HG02642 (cell line): ENCODE measurements at regions not wholly inside any gene's neighbourhood (a gene's known extent, or its start where the extent isn't known, plus 50 kb on each side); places are given as distances from the start of the nearest gene placed in this dataset.
"Not testable (repeated sequence)": the region's sequence is repeated elsewhere in the genome, so short reads cannot be mapped to it uniquely, and the experiment has no call there.

ENCODE experiments used
- ATAC-seq: cut with Tn5 transposase; IDR thresholded peaks from one replicate; pipeline ENCODE4 v1.9.1; 2021; ENCODE audit warnings: mild to moderate bottlenecking; ENCODE audit not compliant: unreplicated experiment, poor library complexity

DNA sequence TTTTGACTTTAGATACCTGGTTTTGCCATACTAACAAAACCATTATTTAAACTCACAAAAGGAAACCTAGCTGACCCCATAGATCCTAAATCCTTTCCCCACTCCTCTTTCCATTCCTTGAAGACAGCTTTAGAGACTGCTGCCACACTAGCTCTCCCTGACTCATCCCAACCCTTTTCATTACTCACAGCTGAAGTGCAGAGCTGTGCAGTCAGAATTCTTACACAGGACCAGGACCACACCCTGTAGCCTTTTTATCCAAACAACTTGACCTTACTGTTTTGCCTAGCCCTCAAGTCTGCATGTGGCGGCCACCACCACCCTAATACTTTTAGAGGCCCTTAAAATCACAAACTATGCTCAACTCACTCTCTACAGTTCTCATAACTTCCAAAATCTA lies 325.1 kb upstream of the KCNMB2 start:
- not testable (repeated sequence) for ATAC-seq

DNA sequence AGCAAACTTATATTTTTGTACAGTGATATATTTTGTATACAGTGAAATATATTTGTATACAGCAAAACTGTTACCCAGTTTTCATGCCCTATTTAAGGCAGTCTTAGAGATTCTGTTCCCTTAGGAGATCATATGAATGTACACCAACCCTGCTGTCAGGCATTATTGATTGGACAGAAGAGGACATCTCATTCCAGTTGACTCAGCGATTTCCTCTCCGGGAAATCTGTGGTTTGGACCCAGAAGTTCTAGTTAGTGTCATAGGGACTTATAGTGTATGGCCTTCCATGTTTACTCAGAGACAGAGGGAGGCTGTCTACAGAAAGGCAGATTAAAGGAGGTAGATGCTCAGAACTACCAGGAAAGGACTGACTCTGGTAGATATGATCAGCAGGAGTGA lies 318.8 kb upstream of the KCNMB2 start:
- no peak for ATAC-seq

DNA sequence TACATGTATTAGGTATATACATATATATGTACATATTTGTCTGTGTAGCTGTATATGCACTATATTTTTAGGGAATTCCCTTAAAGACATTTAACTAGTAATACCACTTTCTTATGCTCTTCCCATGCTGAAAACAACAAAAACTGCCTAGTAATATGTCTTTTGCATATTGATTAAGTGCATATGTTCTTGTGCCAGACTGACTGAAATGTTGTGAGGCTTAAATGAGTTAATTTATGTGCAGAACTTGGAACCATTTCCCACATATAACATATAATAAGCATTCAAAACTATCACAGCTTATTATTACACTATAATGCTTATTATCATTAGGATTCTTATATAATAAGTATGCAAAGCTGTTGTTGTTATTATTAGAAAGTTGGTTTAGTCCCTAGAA lies 318.0 kb upstream of the KCNMB2 start:
- ATAC-seq, result no peak

DNA sequence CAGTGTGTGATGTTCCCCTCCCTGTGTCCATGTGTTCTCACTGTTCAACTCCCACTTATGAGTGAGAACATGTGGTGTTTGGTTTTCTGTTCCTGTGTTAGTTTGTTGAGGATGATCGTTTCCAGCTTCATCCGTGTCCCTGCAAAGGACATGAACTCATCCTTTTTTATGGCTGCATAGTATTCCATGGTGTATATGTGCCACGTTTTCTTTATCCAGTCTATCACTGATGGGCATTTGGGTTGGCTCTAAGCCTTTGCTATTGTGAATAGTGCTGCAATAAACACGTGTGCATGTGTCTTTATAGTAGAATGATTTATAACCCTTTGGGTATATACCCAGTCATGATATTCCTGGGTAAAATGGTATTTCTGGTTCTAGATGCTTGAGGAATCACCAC lies 316.6 kb upstream of the KCNMB2 start:
- not testable (repeated sequence) for ATAC-seq

- no peak for ATAC-seq
These were observed 312.4 kb upstream of the KCNMB2 start for GRCh38 chr3:178223876-178224275.

GRCh38 chr3:178226094-178226493 lies 310.1 kb upstream of the KCNMB2 start:
- no peak for ATAC-seq

DNA sequence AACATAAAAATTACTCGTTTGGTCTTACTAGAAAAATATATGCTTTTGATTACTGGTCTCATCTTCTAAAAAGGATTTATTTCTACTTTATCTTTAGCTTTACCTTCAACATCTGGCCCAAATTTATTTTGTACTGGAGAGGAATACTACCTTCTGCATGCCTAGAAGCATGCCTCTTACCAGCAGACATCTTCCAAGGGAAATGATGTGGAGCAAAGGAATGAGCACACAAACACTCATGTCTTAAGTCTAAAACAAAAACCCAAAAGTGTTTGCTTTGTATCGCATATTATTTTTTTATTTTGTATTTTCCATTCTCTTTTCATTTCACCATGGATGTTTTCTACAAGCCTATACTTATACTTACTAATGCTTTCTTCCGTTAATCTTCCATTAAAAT lies 304.6 kb upstream of the KCNMB2 start:
- ATAC-seq, result no peak

- no peak for ATAC-seq
These were observed 302.7 kb upstream of the KCNMB2 start for GRCh38 chr3:178233371-178234071.

DNA sequence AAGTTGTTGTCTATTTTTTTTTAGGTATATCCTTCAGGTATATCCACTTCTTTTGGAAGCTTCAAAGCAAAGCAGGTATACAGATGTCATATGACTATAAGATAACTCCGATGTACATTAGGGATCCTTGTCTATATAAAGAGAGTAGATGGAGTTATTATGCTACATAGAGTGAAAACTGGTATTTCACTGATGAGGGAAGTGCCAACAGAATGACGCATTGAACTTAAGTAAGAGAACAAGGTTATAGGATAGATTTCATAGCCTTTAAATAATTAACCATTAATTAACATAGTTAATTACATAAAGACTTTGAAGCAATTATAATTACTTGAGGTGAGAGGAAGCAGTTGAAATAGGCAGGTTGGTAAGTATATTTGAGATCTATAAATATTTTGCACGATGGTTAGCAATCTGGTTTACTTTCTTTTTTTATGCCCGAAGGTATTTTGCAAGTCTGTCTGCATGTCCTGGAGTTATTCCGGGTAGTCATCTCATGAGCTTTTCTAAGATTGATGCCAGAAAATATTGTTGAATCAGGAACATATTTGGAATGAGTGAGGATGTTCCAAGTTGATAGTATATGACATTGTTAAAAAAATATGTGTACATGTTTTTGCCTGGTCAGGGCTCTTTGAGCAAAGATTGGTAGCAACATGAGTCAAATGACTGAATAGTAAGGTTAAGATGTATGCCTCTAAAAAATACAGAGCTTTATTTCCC lies 299.5 kb upstream of the KCNMB2 start:
- ATAC-seq, result no peak

- ATAC-seq, result no peak
These were observed 298.1 kb upstream of the KCNMB2 start for GRCh38 chr3:178238179-178238578.

GRCh38 chr3:178244733-178245709 lies 291.2 kb upstream of the KCNMB2 start:
- ATAC-seq, result no peak

DNA sequence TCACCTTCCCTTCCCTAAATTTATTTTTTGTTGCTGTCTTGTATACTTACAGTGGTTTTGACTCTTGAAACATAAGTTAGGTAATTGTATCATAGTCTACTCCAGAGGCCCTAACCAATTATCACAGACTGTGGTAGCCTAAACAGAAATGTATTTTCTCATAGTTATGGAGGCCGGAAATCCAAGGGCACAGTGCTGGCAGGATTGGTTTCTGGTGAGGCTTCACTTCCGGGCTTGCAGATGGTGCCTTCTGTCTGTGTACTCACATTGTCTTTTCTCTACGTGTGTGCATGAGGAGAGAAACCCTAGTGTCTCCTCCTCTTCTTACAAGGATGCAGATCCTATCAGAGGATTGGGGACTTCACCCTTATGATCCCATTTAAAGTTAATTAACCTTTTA lies 290.2 kb upstream of the KCNMB2 start:
- no peak for ATAC-seq

DNA sequence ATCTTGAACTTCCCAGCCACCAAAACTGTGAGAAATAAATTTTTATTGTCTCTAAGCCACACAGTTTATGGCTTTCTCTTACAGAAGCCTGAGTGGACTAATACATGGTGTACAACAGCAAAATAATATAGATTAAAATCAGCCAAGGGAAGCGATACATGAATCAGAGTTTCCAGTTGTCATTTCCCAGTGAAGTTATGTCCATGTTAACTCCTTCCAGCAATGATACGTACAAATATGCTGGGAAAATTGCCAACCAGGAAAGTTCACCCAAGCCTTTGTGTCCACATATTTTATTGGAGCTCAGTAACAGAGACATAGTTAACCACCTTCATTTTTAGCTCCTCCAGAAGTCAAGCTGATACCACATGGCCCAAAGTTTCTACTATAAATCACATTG lies 280.9 kb upstream of the KCNMB2 start:
- ATAC-seq, result no peak

- no peak for ATAC-seq
These were observed 278.7 kb upstream of the KCNMB2 start for GRCh38 chr3:178257491-178257890.

GRCh38 chr3:178258121-178258520 lies 278.1 kb upstream of the KCNMB2 start:
- no peak for ATAC-seq

DNA sequence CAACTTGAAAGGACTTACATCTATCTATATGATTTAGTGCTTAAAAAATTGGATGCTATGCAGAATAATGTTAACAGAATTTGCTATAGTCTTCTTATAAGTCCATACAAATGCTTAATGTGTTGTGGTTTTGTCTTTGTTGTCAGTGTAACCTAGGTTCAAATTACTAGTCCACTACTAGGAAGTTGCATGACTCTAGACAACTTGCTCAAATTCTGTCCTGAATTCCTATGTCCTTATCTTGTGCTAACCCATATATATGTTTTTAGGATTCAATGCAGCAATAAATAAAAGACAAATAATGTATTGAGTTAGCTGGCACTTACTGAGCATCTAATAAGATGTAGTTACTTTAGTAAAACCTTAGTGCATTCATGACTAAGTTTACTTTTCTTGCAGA lies 276.5 kb upstream of the KCNMB2 start:
- no peak for ATAC-seq

DNA sequence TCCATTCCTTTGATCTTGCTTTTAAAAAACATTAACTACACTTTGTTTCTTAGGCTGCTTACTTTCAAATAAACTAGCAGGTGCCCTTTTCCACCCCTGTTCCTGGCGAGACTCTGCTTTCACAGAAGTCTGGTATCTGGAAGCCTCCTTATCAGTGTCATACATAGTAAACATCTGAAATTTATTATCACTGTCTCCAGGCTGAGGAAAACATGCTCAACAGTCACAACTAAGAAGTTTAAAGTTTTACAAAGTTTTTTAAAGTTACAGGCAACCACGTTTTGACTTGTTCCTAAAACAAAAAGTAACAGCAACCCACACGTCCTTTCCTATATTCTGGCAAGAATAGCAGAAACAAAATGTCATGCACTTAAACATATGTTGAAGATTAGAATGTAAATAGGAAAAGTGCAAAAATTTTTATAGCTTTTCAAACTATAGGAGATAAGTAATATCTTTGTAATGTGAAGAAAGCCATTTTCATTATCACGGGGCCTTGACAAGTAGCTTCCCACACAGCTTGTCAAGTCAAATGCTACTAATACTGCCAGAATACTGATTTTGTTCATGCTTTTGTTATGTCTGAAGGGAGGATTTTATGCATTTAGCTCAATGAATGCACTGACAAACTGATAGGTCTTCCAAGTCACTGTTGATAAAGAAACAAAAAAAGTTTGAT lies 275.2 kb upstream of the KCNMB2 start:
- no peak for ATAC-seq

- ATAC-seq, result no peak
These were observed 272.9 kb upstream of the KCNMB2 start for GRCh38 chr3:178263236-178263916.

DNA sequence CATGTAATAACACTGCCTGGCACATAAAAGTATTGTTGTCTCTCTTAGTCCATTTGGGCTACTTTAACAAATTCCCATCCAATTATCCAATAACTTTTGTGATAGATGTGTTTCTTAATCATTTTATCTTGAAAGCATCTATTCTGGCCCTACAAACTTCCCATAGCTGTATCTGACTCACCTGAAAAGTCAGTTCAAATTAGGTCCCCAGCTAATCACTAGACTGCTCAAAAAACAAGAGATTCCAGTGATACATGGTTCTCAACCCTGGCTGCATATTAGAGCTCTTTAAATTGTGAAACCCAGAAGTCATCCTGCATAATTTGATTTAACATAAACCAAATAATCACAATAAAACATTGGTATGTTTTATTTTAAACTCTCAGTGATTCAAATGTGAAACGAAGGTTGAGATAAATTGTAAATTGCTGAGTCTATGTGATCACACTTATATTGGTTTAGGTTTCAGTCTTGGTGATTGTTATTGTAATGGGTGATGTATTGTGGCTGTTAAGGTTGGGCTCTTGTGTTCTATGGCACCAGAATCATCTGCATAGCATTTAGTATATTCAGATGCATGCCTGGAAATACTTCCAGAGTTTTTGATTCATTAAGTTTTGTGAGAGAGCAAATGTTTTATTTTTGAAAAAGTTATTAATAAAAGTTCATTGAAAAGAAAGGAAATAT lies 268.9 kb upstream of the KCNMB2 start:
- no peak for ATAC-seq
